GM12892 (cell line): ENCODE measurements at regions not wholly inside any gene's neighbourhood (a gene's known extent, or its start where the extent isn't known, plus 50 kb on each side); places are given as distances from the start of the nearest gene placed in this dataset.
"Not testable (repeated sequence)": the region's sequence is repeated elsewhere in the genome, so short reads cannot be mapped to it uniquely, and the experiment has no call there.

ENCODE experiments used
- POLR2A ChIP-seq: IDR thresholded peaks from 2 replicates; pipeline ENCODE4 v1.6.1; 2011; ENCODE audit warnings: low read depth, low read length, control low read depth
- POLR2AphosphoS5 ChIP-seq: IDR thresholded peaks from 2 replicates; pipeline ENCODE4 v1.6.1; 2011; ENCODE audit warnings: low read depth, low read length, control low read depth

DNA sequence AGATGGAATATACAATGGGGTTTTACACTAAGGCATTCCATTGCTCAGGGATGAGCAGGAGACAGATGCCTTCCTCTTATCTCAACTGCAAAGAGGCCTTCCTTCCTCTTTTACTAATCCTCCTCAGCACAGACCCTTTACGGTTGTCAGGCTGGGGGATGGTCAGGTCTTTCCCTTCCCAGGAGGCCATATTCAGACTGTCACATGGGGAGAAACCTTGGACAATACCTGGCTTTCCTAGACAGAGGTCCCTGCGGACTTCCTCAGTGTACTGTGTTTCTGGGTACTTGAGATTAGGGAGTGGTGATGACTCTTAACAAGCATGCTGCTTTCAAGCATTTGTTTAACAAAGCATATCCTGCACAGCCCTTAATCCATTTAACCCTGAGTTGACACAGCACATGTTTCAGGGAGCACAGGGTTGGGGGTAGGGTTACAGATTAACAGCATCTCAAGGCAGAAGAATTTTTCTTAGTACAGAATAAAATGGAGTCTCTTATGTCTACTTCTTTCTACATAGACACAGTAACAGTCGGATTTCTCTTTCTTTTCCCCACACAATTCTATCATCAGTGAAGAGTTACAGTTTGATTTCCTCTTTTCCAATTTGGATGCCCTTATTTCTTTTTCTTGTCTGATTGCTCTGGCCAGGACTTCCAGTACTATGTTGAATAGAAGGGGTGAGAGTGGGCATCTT is 737.1 kb downstream of the TRHDE start:
- TF ChIP-seq POLR2A, POLR2AphosphoS5: not testable (repeated sequence)
